GM12891 (cell line): ENCODE measurements at regions not wholly inside any gene's neighbourhood (a gene's known extent, or its start where the extent isn't known, plus 50 kb on each side); places are given as distances from the start of the nearest gene placed in this dataset.

Source experiments
- DNase-seq: peaks from one replicate; pipeline ENCODE4 v3.0.0; 2011; ENCODE audit warnings: low spot score; ENCODE audit not compliant: insufficient read length
- FAIRE-seq: peaks from 2 replicates; lab custom pipeline; 2011; peaks lifted over from hg19 to GRCh38; lab: Jason Lieb, UNC
- PAX5 ChIP-seq: IDR thresholded peaks from 2 replicates; pipeline ENCODE4 v1.6.1; 2011; ENCODE audit warnings: low read length, moderate library complexity, mild to moderate bottlenecking; ENCODE audit not compliant: insufficient read depth, severe bottlenecking
- POLR2A ChIP-seq: IDR thresholded peaks from 2 replicates; pipeline ENCODE4 v1.6.1; 2011; ENCODE audit warnings: low read depth, low read length, control low read depth
- POLR2AphosphoS5 ChIP-seq: IDR thresholded peaks from 2 replicates; pipeline ENCODE4 v1.6.1; 2011; ENCODE audit warnings: low read depth, low read length, control low read depth
- POU2F2 ChIP-seq: IDR thresholded peaks from 2 replicates; pipeline ENCODE4 v1.6.1; 2011; ENCODE audit warnings: low read depth, mild to moderate bottlenecking, control low read depth, low read length, moderate library complexity
- SPI1 ChIP-seq: IDR thresholded peaks from 2 replicates; pipeline ENCODE4 v1.6.1; 2011; ENCODE audit warnings: low read depth, low read length, control low read depth
- TAF1 ChIP-seq: IDR thresholded peaks from 2 replicates; pipeline ENCODE4 v1.6.1; 2011; ENCODE audit warnings: low read depth, low read length, control low read depth

DNA sequence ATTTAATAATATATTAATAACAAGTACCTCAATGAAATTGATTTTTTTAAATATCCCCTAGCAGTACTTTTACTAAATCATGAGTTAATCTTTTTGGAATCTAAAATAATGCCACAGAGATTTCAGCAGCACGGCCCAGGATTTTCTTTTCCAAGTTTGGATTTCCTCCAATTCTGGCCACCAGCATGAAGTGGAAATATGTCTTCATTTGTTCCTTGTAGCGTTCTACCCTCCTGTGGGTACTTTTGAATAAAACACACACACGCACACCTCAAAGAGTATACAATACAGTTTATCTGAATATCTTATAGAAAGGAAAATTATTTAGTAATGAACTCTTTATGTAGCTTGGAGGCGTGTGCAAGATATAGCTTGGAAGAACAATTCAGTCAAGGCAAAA lies 125.1 kb upstream of the STT3B start:
- no peak for TF ChIP-seq TAF1
- TF ChIP-seq POLR2AphosphoS5 = no peak
- no peak for TF ChIP-seq POU2F2
- TF ChIP-seq POLR2A = no peak
- no peak for TF ChIP-seq SPI1
- no peak for TF ChIP-seq PAX5
- no peak for FAIRE-seq
- no peak for DNase-seq

DNA sequence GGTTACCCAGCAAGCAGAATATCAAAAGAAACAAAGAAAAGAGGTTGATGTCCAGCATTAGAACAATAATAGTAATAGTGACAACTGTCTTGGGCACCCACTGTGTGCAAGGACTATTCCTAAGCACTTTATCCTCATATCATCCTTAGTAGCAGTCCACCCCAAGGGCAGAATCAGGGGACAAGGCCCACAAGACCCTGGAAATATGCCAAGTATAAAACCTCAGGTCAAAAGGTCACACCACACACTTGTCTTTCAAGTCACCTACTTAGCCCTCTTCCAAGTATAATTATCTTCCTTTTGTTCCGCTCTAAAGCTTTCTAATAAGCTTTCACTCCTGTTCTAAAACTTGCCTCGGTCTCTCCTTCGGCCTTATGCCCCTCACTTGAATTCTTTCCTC lies 124.0 kb upstream of the STT3B start:
- FAIRE-seq = no peak

DNA sequence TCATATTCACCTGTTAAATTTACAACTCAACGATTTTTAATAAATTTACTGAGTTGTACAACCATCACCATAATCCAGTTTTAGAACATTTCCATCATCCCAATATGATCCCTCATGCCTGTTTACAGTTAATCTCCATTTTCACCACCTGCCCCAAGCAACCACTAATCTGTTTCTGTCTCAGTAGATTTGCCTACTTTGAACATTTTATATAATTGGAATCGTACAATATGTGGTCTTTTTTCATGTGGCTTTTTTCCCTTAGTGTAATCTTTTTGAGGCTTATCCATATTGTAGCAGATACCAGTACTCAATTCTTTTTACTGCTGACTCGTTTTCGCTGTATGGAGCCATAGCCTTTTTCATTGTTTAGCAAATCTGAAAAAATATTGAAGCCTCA lies 123.3 kb upstream of the STT3B start:
- no peak for TF ChIP-seq POLR2AphosphoS5
- no peak for TF ChIP-seq POLR2A
- no peak for TF ChIP-seq SPI1
- TF ChIP-seq PAX5 = no peak
- TF ChIP-seq TAF1 = no peak
- no peak for TF ChIP-seq POU2F2
- FAIRE-seq (no peak), DNase-seq (no peak)

More for the DNA sequence above, 124.0 kb upstream of the STT3B start:
- TF ChIP-seq SPI1 (no peak), POLR2A (no peak), TAF1 (no peak), POU2F2 (no peak), POLR2AphosphoS5 (no peak), PAX5 (no peak)
- DNase-seq = no peak

DNA sequence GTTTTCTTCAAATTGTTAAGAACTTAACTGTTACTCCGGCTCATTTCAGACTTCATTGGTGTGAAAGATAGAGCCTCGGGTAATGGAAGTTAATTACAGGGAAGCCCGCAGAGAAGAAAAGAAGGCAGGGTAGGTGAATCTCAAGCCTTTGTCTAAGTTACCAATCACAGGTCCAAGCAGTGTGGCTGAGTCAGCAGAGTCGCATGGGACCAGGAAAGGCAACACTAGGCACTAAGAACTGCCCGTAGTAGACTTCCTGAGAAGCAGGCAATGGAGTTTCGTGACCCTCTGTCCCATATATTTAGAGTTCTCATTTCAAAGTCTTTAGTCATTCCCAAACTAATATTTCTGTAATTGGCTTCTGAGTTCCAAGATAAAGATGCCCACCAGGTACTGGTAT lies 122.9 kb upstream of the STT3B start:
- TF ChIP-seq SPI1 = no peak
- TF ChIP-seq POLR2A = no peak
- TF ChIP-seq POU2F2 = no peak
- no peak for TF ChIP-seq TAF1
- no peak for TF ChIP-seq POLR2AphosphoS5
- TF ChIP-seq PAX5 = no peak
- DNase-seq (no peak), FAIRE-seq (no peak)

DNA sequence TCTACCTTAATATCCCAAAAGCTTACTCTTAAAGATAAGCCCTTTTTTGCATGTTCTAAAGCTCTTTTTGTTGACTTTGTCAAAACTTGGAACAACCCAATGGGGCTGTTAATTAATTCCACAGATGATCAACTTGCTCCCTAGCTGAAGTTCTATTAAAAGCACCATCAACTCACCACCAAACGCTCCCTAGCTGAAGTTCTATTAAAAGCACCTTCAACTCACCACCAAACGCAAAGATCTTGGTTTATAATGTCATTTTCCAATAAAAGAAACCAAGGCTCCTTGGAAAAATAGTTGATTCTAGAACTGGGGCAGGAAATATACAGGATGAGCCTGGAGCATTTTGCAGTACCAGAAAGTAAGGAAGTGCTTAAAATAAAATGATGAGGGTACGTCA lies 122.3 kb upstream of the STT3B start:
- no peak for DNase-seq

DNA sequence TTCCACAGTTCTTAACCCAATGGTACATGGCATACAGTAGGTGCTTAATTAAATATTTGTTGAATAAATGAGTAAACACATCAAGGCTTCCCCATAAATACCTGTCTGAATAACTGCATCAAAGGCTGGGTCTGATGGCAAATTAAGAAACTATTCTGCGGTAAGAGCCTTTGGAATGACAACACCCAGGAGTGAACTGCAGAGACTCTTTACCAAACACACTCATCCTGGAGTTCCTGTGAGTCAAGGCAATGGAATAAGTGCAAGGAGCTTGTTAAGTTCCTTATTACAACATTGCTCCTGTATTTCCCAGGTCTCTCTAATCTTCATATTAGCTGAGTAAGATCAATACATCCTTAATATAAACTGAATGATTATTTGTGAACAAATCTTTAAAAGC lies 119.9 kb upstream of the STT3B start:
- FAIRE-seq = no peak
- DNase-seq = no peak
- TF ChIP-seq POLR2AphosphoS5 (no peak), POU2F2 (no peak), POLR2A (no peak), TAF1 (no peak), PAX5 (no peak), SPI1 (no peak)

More for the DNA sequence above, 122.3 kb upstream of the STT3B start:
- FAIRE-seq = no peak
- TF ChIP-seq POLR2AphosphoS5 = no peak
- no peak for TF ChIP-seq TAF1
- TF ChIP-seq SPI1 = no peak
- no peak for TF ChIP-seq POLR2A
- TF ChIP-seq POU2F2 = no peak

DNA sequence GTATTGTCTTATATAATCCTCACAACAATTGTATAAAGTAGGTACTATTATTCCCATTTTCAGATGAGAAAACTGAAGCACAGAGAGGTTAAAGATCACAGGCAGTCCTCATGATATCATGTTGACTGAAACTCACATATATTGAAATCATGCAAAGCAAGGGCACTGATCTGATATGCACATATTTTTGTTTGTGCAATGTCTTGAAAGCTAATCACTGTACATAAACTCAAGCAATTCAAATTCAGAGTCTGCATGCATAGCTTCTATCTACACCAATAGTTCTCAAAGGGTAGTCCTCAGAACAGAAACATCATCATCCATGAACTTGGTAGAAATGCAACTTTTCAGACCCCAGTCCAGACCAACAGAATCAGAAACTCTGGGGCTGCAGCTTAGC lies 119.2 kb upstream of the STT3B start:
- TF ChIP-seq TAF1 = no peak
- TF ChIP-seq SPI1 = no peak
- no peak for TF ChIP-seq POLR2A
- no peak for TF ChIP-seq PAX5
- no peak for TF ChIP-seq POLR2AphosphoS5
- TF ChIP-seq POU2F2 = no peak
- DNase-seq (no peak), FAIRE-seq (no peak)

DNA sequence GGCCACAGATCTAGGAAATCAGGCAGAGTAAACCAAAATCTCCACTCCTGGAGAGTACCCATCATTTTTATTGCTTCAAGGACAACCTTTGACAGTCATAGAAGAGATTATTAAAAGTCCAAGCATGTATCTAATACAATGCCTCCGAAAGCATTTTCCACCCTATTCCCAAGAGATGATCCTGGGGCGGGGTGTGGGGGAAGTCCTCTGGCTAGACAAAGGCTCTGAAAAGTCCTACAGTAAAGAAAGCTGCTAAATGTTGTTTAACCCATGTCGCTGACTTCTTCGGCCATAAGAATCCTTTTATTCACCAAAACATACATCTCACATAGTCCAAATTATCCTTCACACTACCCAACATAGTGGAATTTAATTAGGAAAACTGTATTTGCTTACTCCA lies 115.7 kb upstream of the STT3B start:
- no peak for TF ChIP-seq SPI1
- no peak for TF ChIP-seq PAX5
- TF ChIP-seq POLR2A = no peak
- TF ChIP-seq TAF1 = no peak
- no peak for TF ChIP-seq POLR2AphosphoS5
- no peak for TF ChIP-seq POU2F2
- DNase-seq = no peak
- no peak for FAIRE-seq

DNA sequence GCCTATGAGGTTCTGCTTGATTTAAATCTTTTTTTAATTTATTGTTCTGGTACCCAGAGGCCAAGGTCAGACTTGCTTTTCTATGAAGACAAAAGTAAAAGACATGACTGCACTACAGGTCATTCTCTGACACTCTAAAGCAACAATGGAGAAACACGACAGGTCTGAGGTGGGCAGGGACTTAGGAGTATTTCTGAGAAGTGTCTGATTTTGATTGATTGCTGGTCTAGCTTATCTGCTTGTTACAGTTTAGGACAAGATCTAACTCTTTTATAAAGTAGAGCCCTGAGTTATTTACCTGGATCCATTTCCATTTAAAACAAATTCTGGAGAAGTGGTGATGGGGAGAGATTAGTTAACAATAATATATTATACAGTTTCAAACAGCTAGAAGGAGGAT lies 115.2 kb upstream of the STT3B start:
- TF ChIP-seq SPI1 (no peak), POLR2A (no peak), PAX5 (no peak), POU2F2 (no peak), TAF1 (no peak), POLR2AphosphoS5 (no peak)
- no peak for DNase-seq
- no peak for FAIRE-seq

DNA sequence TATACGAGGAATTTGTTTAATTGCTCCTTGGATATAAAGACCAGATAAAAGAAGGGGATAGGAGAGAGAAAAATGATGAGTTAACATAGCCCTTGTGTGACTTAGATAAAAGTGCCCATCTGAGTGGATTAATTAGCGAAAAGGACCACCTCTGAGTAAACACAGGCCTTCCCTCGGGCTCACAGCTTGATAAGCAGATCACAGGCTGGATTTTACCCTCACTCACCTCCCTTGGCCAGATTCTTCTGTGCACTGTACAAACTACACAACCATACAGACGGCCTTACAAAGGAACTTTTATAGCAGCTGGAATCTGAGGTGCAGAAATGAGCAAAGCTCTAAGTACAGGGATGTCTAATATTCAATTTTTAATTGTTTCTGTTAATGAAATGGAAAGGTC lies 112.4 kb upstream of the STT3B start:
- FAIRE-seq = no peak

More for the DNA sequence above, 112.4 kb upstream of the STT3B start:
- no peak for TF ChIP-seq PAX5
- TF ChIP-seq POU2F2 = no peak
- TF ChIP-seq POLR2AphosphoS5 = no peak
- TF ChIP-seq TAF1 = no peak
- TF ChIP-seq SPI1 = no peak
- TF ChIP-seq POLR2A = no peak
- no peak for DNase-seq
